ENCODE measurements at regions not wholly inside any gene's neighbourhood (a gene's known extent, or its start where the extent isn't known, plus 50 kb on each side); places are given as distances from the start of the nearest gene placed in this dataset.

DNA sequence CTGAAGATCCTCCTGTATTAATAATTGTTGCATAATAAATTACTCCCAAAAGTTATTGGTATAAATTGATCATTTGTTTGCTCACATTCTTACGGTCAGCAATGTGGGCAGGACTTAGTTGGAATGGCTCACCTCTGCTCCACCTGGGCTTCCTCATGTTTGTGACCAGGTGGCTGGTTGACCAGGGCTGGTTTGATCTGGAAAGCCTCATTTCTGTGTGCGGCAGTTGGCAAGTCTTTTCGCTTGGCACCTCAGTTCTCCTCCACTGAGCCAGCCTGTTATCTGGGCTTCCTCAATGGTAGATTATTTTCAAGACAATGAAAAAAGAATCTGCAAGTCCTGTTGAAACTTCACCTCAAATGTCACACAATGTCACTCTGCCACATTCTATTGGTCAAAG, 301.1 kb downstream of the TBL1XR1 start:
- TF ChIP-seq, protein P1, sequence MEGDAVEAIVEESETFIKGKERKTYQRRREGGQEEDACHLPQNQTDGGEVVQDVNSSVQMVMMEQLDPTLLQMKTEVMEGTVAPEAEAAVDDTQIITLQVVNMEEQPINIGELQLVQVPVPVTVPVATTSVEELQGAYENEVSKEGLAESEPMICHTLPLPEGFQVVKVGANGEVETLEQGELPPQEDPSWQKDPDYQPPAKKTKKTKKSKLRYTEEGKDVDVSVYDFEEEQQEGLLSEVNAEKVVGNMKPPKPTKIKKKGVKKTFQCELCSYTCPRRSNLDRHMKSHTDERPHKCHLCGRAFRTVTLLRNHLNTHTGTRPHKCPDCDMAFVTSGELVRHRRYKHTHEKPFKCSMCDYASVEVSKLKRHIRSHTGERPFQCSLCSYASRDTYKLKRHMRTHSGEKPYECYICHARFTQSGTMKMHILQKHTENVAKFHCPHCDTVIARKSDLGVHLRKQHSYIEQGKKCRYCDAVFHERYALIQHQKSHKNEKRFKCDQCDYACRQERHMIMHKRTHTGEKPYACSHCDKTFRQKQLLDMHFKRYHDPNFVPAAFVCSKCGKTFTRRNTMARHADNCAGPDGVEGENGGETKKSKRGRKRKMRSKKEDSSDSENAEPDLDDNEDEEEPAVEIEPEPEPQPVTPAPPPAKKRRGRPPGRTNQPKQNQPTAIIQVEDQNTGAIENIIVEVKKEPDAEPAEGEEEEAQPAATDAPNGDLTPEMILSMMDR (optimal IDR thresholded peaks at IDR 0.05 in 1 of 3, IDR thresholded peaks at IDR 0.05 in 1 of 3, conservative IDR thresholded peaks at IDR 0.05 in 1 of 3; ENCODE audit: extremely low read depth in 1 of 3, insufficient read depth in 2 of 3, low read length in 3 of 3): no peak
- no peak for TF ChIP-seq EZH2 (IDR thresholded peaks at IDR 0.05; ENCODE audit: low read length)
